ENCODE measurements at regions not wholly inside any gene's neighbourhood (a gene's known extent, or its start where the extent isn't known, plus 50 kb on each side); places are given as distances from the start of the nearest gene placed in this dataset.

DNA sequence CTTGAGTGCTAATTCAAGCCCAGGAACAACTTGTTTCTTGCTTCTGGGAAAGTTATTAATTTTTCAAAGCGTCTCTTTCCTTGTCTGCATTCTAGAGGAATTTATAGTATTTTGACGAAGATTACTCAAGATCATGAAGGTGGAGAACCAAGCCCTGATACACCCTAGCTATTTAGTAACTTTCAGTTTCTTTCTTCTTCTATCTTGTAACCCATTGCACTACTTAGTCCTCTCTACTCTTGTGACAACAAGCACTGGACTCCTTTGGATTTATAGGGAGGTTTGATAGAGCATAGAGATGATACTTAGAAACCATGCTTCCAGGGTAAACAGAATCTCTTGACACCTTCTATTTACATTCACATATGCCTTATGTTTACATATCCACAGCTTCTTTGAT is 203.3 kb upstream of the GRM7 start:
- 85 to 86% methylated on average over 2 of the region's 2 CpGs for WGBS, 2 donors
- Histone ChIP-seq H3K4me1 (no peaks in the 10 kb centered on the region), H3K27ac (no peak overlapping the region), H3K9me3 (peaks cover 0 to 18% (median 11%) of the 10 kb centered on the region in 4 donors), H3K27me3 (no peaks in the 10 kb centered on the region), H3K36me3 (no peaks in the 10 kb centered on the region), H3K4me3 (no peak overlapping the region)
- DNase-seq = no peak
- no peak for ATAC-seq (ENCODE audit: low FRiP score in 2 of 2)
- TF ChIP-seq POLR2A (IDR thresholded peaks at IDR 0.05) (no peak), EP300 (IDR thresholded peaks at IDR 0.05) (no peak), POLR2AphosphoS5 (IDR thresholded peaks at IDR 0.05) (no peak)
- TF ChIP-seq, protein P1, sequence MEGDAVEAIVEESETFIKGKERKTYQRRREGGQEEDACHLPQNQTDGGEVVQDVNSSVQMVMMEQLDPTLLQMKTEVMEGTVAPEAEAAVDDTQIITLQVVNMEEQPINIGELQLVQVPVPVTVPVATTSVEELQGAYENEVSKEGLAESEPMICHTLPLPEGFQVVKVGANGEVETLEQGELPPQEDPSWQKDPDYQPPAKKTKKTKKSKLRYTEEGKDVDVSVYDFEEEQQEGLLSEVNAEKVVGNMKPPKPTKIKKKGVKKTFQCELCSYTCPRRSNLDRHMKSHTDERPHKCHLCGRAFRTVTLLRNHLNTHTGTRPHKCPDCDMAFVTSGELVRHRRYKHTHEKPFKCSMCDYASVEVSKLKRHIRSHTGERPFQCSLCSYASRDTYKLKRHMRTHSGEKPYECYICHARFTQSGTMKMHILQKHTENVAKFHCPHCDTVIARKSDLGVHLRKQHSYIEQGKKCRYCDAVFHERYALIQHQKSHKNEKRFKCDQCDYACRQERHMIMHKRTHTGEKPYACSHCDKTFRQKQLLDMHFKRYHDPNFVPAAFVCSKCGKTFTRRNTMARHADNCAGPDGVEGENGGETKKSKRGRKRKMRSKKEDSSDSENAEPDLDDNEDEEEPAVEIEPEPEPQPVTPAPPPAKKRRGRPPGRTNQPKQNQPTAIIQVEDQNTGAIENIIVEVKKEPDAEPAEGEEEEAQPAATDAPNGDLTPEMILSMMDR (IDR thresholded peaks at IDR 0.05) = no peak

DNA sequence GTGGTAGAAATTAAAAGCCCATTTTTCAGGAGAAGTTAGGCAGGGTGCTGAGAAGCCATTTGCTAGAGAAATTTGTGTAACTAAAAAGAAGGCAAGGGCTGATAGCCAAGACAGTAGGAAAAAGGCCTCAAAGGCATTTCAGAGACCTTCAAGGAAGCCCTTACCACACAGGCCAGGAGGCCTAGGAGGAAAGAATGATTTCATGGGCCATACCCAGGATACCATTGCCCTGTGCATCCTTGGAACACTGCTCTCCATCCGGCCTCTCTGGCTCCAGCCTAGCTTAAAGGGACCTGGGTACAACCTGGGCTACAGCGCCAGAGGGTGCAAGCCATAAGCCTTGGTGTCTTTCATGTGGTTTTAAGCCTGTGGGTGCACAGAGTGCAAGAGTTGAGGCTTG is 193.6 kb upstream of the GRM7 start:
- Histone ChIP-seq H3K9me3 (peaks cover 0 to 14% (median 4%) of the 10 kb centered on the region in 4 donors), H3K36me3 (no peaks in the 10 kb centered on the region), H3K27me3 (no peaks in the 10 kb centered on the region), H3K27ac (no peak overlapping the region), H3K4me1 (no peaks in the 10 kb centered on the region), H3K4me3 (no peak overlapping the region)
- WGBS, 2 donors = 75 to 83% methylated on average over 2 of the region's 2 CpGs
- DNase-seq = no peak
- no peak for ATAC-seq (ENCODE audit: low FRiP score in 2 of 2)
- TF ChIP-seq EP300 (IDR thresholded peaks at IDR 0.05) = no peak

DNA sequence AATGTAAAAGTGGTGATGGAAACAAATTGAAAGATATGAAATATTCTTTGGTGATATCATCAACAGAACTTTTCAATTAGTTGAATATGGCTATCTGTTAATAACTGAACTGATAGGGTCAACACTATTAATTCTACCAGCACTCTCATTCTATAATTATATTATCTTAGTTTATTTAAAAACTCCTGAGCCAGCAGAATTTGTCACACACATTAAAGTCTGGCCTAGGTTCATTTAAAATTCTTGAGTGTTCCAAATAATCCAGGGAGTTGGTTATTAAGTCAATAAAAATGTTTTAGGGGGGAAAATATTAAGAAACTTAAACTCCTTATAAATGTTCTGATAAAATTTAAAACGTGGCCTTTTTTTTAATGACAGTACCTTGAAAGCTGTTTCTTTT is 189.6 kb upstream of the GRM7 start:
- H3K4me3 ChIP-seq = no peak overlapping the region
- DNase-seq (no peak), ATAC-seq (ENCODE audit: low FRiP score in 2 of 2) (no peak)
- TF ChIP-seq POLR2A (IDR thresholded peaks at IDR 0.05) (no peak), POLR2AphosphoS5 (IDR thresholded peaks at IDR 0.05) (no peak), EP300 (IDR thresholded peaks at IDR 0.05) (no peak)
- TF ChIP-seq, protein P1 (IDR thresholded peaks at IDR 0.05) = no peak
- no peaks in the 10 kb centered on the region for H3K4me1 ChIP-seq
- H3K9me3 ChIP-seq = peaks cover 0 to 8% (median 3%) of the 10 kb centered on the region in 4 donors
- H3K27me3 ChIP-seq = no peaks in the 10 kb centered on the region
- H3K36me3 ChIP-seq = no peaks in the 10 kb centered on the region
- no peak overlapping the region for H3K27ac ChIP-seq
- 35 to 40% methylated on average over 1 of the region's 1 CpG for WGBS, 2 donors

DNA sequence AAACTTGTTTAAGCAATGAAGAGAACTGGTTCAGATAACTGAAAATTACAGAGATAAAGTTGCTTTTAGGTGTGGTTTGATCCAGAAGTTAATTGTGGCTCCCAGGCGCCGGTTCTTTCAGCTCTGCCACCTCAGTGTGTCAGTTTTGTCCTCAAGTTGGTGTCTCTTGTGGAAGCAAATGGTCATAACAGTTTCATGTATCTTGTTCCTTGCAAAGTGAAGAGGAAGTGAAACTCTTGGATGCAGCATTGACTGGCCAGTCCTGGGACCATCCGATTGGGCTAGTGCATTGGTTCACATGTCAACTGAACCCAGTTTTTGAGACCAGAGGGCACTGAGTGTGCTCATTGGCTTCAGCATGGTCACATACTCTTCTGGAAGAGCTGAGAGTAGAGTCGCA is 181.4 kb upstream of the GRM7 start:
- Histone ChIP-seq H3K4me1 (no peaks in the 10 kb centered on the region), H3K9me3 (no peaks in the 10 kb centered on the region), H3K27ac (no peak overlapping the region), H3K27me3 (no peaks in the 10 kb centered on the region), H3K36me3 (no peaks in the 10 kb centered on the region), H3K4me3 (no peak overlapping the region)
- TF ChIP-seq POLR2AphosphoS5 (IDR thresholded peaks at IDR 0.05) = no peak
- no peak for TF ChIP-seq POLR2A (IDR thresholded peaks at IDR 0.05)
- TF ChIP-seq EP300 (IDR thresholded peaks at IDR 0.05) = no peak
- TF ChIP-seq, protein P1 (IDR thresholded peaks at IDR 0.05) = no peak
- DNase-seq (no peak), ATAC-seq (ENCODE audit: low FRiP score in 2 of 2) (no peak)
- 80 to 93% methylated on average over 4 of the region's 4 CpGs for whole genome bisulfite sequencing, 2 donors

DNA sequence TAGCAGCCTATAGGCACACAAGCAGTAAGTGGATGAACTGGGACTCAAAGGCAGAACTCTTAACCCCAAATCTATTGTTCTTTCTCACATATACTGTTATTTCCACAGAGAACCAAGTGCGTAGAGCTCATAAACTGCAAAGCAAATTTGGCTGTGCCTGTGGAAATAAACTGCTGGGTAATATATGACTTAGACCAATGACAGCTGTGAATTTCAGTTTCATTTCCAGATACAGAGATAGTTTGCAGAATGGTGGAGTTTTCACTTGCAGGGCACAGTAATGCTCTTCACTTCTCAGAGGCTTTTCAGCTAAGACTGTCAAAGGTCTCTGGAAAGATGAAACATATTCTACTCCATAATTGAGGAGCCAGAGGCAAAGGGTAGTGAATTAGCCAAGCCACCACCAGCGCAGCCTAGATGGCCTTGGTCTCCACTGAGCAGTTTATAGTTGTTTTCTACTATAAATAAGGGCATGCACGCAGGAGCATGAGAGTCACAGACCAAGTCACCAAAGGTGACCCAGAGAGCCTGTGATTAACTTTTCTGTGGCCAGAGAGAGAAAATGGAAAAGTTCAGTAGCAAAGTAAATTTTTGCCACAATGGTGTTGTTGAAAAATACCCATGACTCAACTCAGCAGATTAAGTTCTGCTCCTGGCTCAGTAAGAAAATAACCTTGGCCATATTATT is 180.7 kb upstream of the GRM7 start:
- H3K27ac ChIP-seq = no peak overlapping the region
- WGBS, 2 donors = 77 to 86% methylated on average over 3 of the region's 3 CpGs
- DNase-seq = no peak
- no peaks in the 10 kb centered on the region for H3K36me3 ChIP-seq
- H3K4me1 ChIP-seq = no peaks in the 10 kb centered on the region
- no peak for ATAC-seq (ENCODE audit: low FRiP score in 2 of 2)
- H3K4me3 ChIP-seq = no peak overlapping the region
- no peaks in the 10 kb centered on the region for H3K27me3 ChIP-seq
- H3K9me3 ChIP-seq = no peaks in the 10 kb centered on the region
- TF ChIP-seq POLR2AphosphoS5 (IDR thresholded peaks at IDR 0.05) = no peak
- TF ChIP-seq POLR2A (IDR thresholded peaks at IDR 0.05) = no peak
- TF ChIP-seq EP300 (IDR thresholded peaks at IDR 0.05) = no peak
- TF ChIP-seq, protein P1 (IDR thresholded peaks at IDR 0.05) = no peak
